HG02588 (cell line): ENCODE measurements at regions not wholly inside any gene's neighbourhood (a gene's known extent, or its start where the extent isn't known, plus 50 kb on each side); places are given as distances from the start of the nearest gene placed in this dataset.

Source experiments
- ATAC-seq: cut with Tn5 transposase; IDR thresholded peaks from one replicate; pipeline ENCODE4 v1.9.1; 2021; ENCODE audit warnings: mild to moderate bottlenecking, moderate library complexity; ENCODE audit not compliant: unreplicated experiment

GRCh38 chr20:57867807-57868206 is 158.0 kb upstream of the PMEPA1 start:
- ATAC-seq, result no peak

- no peak for ATAC-seq
These were observed 157.5 kb upstream of the PMEPA1 start for GRCh38 chr20:57867181-57867803.

GRCh38 chr20:57866250-57867106 is 156.7 kb upstream of the PMEPA1 start:
- ATAC-seq, result no peak

- no peak for ATAC-seq
These were observed 155.5 kb upstream of the PMEPA1 start for GRCh38 chr20:57865266-57865665.

GRCh38 chr20:57860576-57860975 is 150.8 kb upstream of the PMEPA1 start:
- ATAC-seq, result no peak

- no peak for ATAC-seq
These were observed 148.2 kb upstream of the PMEPA1 start for GRCh38 chr20:57857969-57858368.

- ATAC-seq, result no peak
These were observed 147.3 kb upstream of the PMEPA1 start for GRCh38 chr20:57857118-57857517.

GRCh38 chr20:57856658-57857057 is 146.8 kb upstream of the PMEPA1 start:
- no peak for ATAC-seq

- no peak for ATAC-seq
These were observed 142.0 kb upstream of the PMEPA1 start for GRCh38 chr20:57851796-57852195.

GRCh38 chr20:57851025-57851682 is 141.3 kb upstream of the PMEPA1 start:
- no peak for ATAC-seq

- no peak for ATAC-seq
These were observed 139.9 kb upstream of the PMEPA1 start for GRCh38 chr20:57849521-57850215.

GRCh38 chr20:57849121-57849520 is 139.3 kb upstream of the PMEPA1 start:
- ATAC-seq, result no peak

GRCh38 chr20:57848282-57848681 is 138.5 kb upstream of the PMEPA1 start:
- ATAC-seq, result no peak

GRCh38 chr20:57847104-57847503 is 137.3 kb upstream of the PMEPA1 start:
- no peak for ATAC-seq

- ATAC-seq, result no peak
These were observed 135.1 kb upstream of the PMEPA1 start for GRCh38 chr20:57844626-57845596.

- no peak for ATAC-seq
These were observed 134.3 kb upstream of the PMEPA1 start for GRCh38 chr20:57843941-57844625.

GRCh38 chr20:57842720-57843119 is 132.9 kb upstream of the PMEPA1 start:
- no peak for ATAC-seq

GRCh38 chr20:57841297-57841866 is 131.6 kb upstream of the PMEPA1 start:
- no peak for ATAC-seq
